ENCODE measurements at regions not wholly inside any gene's neighbourhood (a gene's known extent, or its start where the extent isn't known, plus 50 kb on each side); places are given as distances from the start of the nearest gene placed in this dataset.

- TF ChIP-seq POLR2A (IDR thresholded peaks at IDR 0.05) (no peak), CTCF (IDR thresholded peaks at IDR 0.05) (no peak)
These were observed 261.1 kb upstream of the TRIB2 start for GRCh38 chr2:12455661-12456060.
